A673 (cell line): ENCODE measurements at regions not wholly inside any gene's neighbourhood (a gene's known extent, or its start where the extent isn't known, plus 50 kb on each side); places are given as distances from the start of the nearest gene placed in this dataset.
"Not testable (repeated sequence)": the region's sequence is repeated elsewhere in the genome, so short reads cannot be mapped to it uniquely, and the experiment has no call there.

Source experiments
- BruUV-seq: library from RNA; stranded (reverse); fragments of 400-500 nt; replicated peaks from 2 replicates; lab custom pipeline; 2021; lab: Mats Ljungman, UMichigan
- CTCF ChIA-PET: fragments of 300-600 bp; sonication (Branson Sonifier 250); formaldehyde crosslinking; loops from one replicate; lab custom pipeline; 2022; ENCODE audit warnings: antibody characterized with exemption; lab: Charles Lee
- POLR2A ChIA-PET: fragments of 300-600 bp; sonication (Branson Sonifier 250); formaldehyde crosslinking; loops from one replicate; lab custom pipeline; 2022; ENCODE audit warnings: antibody characterized with exemption; ENCODE audit not compliant: low non-redundant PET; lab: Charles Lee
- DNase-seq: peaks from one replicate; pipeline ENCODE4 v3.0.0-alpha.2; 2015; ENCODE audit warnings: low spot score
- H3K27ac ChIP-seq: fragments of 200-600 bp; sonication (generic); 2 replicates; pipeline ENCODE4 v1.5.1; 2016; ENCODE audit warnings: mixed run types, low read depth, mild to moderate bottlenecking, mixed read lengths, antibody characterized with exemption, low read length; ENCODE audit not compliant: poor library complexity, severe bottlenecking
- H3K27me3 ChIP-seq: fragments of 200-600 bp; sonication (generic); replicated peaks from 2 replicates; pipeline ENCODE4 v1.6.1; 2017; ENCODE audit warnings: mixed run types, low read depth, mild to moderate bottlenecking, mixed read lengths, antibody characterized with exemption, low read length; ENCODE audit not compliant: insufficient read depth, poor library complexity
- H3K36me3 ChIP-seq: fragments of 200-600 bp; sonication (generic); 2 replicates; pipeline ENCODE4 v1.6.1; 2016; ENCODE audit warnings: mixed run types, mild to moderate bottlenecking, mixed read lengths, antibody characterized with exemption, low read length; ENCODE audit not compliant: insufficient read depth, poor library complexity, severe bottlenecking
- H3K4me1 ChIP-seq: fragments of 200-600 bp; sonication (generic); 2 replicates; pipeline ENCODE4 v1.6.1; 2017; ENCODE audit warnings: mixed run types, mild to moderate bottlenecking, mixed read lengths, antibody characterized with exemption, low read length; ENCODE audit not compliant: insufficient read depth, poor library complexity, severe bottlenecking
- H3K4me3 ChIP-seq: fragments of 200-600 bp; sonication (generic); 2 replicates; pipeline ENCODE4 v1.5.1; 2016; ENCODE audit warnings: low read depth, mixed run types, mild to moderate bottlenecking, mixed read lengths, low read length; ENCODE audit not compliant: poor library complexity, severe bottlenecking
- H3K9me3 ChIP-seq: fragments of 200-600 bp; sonication (generic); 2 replicates; pipeline ENCODE4 v1.6.1; 2016; ENCODE audit warnings: mixed run types, low read depth, mild to moderate bottlenecking, mixed read lengths, antibody characterized with exemption, low read length; ENCODE audit not compliant: poor library complexity, severe bottlenecking
- intact Hi-C: fragments of 100-400 bp; cut with micrococcal nuclease; formaldehyde crosslinking; loops from one replicate; pipeline ENCODE4 v1.10.0; 2022; ENCODE audit not compliant: unreplicated experiment

DNA sequence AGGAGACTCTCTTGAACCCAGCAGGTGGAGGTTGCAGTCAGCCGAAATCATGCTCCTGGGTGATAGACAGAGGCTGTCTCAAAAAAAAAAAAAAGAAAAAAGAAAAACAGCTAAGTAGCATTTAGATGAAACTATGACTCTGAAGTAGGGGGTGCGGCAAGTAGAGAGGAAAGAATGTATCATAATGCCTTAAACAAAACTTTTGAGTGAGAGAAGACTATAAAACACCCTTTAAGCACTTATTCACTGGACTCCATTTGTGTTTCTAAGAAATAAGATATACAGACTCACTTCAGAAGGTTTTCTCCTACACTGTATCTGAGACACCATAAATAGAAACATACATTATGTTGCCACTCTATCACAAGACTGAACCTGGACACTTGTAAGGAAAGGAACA lies 78.9 kb upstream of the NBPF20 start:
- H3K27me3 ChIP-seq, H3K4me1 ChIP-seq, DNase-seq, BruUV-seq, CTCF ChIA-PET, H3K4me3 ChIP-seq, H3K9me3 ChIP-seq, POLR2A ChIA-PET, H3K27ac ChIP-seq, intact Hi-C loops, H3K36me3 ChIP-seq: not testable (repeated sequence)

DNA sequence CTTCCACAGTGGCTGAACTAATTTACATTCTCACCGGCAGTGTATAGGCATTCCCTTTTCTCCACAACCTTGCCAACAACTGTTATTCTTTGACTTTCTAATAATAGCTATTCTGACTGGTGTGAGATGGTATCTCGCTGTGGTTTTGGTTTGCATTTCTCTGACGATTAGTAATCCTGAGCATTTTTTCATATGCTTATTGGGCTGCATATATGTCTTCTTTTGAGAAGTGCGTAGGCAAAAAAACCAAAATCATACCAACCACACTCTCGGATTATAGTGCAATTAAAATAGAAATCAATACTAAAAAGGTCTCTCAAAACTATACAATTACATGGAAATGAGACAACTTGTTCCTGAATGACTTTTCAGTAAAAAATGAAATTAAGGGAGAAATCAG lies 74.8 kb upstream of the NBPF20 start:
- BruUV-seq, H3K27me3 ChIP-seq, H3K4me3 ChIP-seq, DNase-seq, H3K9me3 ChIP-seq, H3K36me3 ChIP-seq, H3K27ac ChIP-seq, H3K4me1 ChIP-seq, intact Hi-C loops, POLR2A ChIA-PET, CTCF ChIA-PET: not testable (repeated sequence)

GRCh38 chr1:145495077-145495871 lies 69.9 kb upstream of the NBPF20 start:
- intact Hi-C loops, H3K4me1 ChIP-seq, H3K27ac ChIP-seq, H3K27me3 ChIP-seq, CTCF ChIA-PET, H3K4me3 ChIP-seq, BruUV-seq, H3K36me3 ChIP-seq, DNase-seq, H3K9me3 ChIP-seq, POLR2A ChIA-PET: not testable (repeated sequence)

DNA sequence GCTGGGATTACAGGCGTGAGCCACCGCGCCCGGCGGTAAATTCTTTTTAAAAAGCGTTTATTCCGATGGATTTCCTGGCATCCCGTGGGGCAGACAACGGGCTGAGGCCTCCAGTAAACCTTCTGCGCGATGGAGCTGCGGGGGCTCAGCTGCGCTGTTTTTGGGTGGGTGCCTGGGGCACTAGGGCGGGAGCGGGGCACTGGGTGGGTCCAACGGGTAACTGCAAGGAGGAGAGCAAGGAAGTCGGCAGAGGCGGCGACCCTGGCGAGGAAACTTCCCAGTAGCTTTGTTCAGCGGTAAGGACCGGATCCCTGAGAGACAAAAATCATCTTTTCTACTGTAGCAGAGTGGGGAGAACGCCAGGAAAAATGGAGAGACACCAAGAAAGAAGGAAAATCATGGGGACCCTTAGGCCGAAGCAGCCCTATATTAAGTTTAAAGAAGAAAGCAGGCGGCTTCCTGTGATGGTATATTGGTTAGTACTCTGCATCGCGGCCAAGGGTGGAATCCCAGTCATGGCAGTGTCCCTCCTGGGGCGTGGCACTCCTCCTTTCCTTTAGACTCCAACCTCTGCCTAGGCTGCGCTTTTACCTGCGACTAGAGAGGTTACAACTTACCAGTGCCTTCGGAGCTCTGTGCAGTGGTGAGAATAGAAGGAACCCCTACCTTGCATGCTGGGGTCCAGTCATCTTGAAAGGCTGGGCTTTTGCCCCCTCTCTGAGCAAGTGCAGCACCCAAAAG lies 63.0 kb upstream of the NBPF20 start:
- H3K4me1 ChIP-seq, CTCF ChIA-PET, H3K36me3 ChIP-seq, H3K27ac ChIP-seq, H3K4me3 ChIP-seq, H3K27me3 ChIP-seq, H3K9me3 ChIP-seq, BruUV-seq, POLR2A ChIA-PET, DNase-seq, intact Hi-C loops: not testable (repeated sequence)

DNA sequence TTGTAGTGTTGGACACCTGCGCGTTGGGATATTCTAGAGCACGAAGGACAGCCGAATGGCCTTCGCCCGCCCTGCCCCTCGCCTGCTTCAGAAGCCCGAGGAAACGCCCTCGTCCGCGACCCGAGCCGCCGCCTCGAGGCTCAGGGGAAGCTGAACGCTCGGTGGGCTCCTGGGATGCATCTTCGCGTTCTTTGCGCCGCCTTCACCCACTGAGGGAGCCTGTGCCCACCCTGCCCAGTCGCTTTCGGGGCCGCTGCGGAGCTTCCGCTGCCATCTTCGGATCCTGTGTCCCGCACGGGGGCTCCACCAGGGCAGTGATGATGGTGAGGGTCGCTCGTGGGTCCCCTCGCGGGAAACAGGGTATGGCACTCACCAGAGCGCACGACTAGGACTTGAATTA lies 61.8 kb upstream of the NBPF20 start:
- DNase-seq, H3K4me1 ChIP-seq, intact Hi-C loops, H3K36me3 ChIP-seq, H3K27ac ChIP-seq, H3K9me3 ChIP-seq, BruUV-seq, CTCF ChIA-PET, POLR2A ChIA-PET, H3K4me3 ChIP-seq, H3K27me3 ChIP-seq: not testable (repeated sequence)

DNA sequence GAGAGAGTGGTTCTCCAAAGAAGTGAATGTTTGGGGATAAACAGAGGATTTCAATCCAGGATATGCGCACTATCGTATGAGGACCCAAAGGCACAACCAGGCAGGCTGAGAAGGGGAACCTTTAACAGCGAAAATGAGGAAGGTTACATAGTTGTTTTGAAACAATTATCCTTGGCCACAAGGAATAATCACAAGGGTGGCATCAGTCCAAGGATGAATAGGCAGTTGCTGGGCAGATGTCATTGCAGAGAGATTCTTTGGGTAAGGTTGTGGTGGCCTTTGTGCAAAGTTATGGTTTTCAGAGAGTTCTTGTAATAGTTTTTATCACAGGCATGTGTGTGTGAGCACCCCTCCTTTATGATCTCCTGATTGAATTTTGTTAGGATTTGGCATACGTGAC lies 58.9 kb upstream of the NBPF20 start:
- H3K27me3 ChIP-seq, POLR2A ChIA-PET, H3K4me1 ChIP-seq, H3K9me3 ChIP-seq, intact Hi-C loops, H3K4me3 ChIP-seq, CTCF ChIA-PET, H3K27ac ChIP-seq, H3K36me3 ChIP-seq, BruUV-seq, DNase-seq: not testable (repeated sequence)

DNA sequence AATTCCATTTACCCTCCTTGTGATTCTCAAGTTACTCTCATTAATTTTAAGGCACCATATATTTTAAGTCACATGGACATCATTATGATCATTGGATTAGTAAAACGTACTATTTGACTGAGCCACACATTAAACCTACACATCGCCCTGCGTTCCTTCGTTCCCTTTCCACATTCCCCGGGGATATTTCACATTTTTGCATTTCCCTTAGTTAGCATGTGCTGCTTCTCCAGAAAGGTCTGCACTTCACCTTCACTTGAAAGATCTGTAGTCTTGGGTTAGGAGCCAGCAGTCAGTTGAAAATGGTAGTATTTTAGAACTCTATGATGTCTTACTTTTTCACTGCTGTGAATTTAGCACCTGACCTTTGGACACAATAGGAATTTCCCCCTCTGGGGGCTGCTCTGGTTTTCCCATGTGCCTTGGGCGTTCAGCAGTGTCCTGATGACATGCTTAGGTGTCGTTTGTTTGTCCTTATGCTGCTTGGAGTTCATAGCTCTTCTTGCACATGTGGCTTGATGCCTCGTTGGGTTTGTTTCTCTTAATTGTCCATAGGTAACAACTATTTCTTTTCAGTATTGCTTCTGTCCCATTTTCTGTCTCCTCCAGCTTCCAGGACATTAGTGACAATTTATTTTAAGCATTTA lies 56.9 kb upstream of the NBPF20 start:
- DNase-seq, H3K4me1 ChIP-seq, CTCF ChIA-PET, H3K9me3 ChIP-seq, POLR2A ChIA-PET, H3K36me3 ChIP-seq, BruUV-seq, H3K4me3 ChIP-seq, H3K27me3 ChIP-seq, H3K27ac ChIP-seq, intact Hi-C loops: not testable (repeated sequence)
